HG03139 (cell line): ENCODE measurements at regions not wholly inside any gene's neighbourhood (a gene's known extent, or its start where the extent isn't known, plus 50 kb on each side); places are given as distances from the start of the nearest gene placed in this dataset.

ENCODE experiments used
- ATAC-seq: cut with Tn5 transposase; IDR thresholded peaks from one replicate; pipeline ENCODE4 v1.9.1; 2021; ENCODE audit not compliant: unreplicated experiment

DNA sequence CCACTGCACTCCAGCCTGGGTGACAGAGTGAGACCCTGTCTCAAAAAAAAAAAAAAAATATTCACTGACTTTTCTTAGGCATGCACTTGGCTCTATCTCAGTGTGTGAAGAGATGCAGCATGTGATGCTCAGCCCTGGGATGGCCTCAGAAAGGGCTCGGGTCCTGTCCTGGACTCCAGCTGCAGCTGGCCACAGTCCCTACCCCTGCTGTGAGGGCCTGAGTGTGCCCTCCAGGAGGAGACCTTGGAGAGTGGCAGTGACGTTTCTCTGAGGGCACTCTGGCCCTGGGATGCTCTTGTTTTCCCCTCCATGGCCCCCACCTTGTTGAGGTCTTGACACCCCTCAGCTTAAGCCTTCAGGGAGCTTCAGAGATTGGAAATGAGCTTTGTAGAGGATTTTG, 81.9 kb upstream of the POU3F1 start:
- no peak for ATAC-seq

DNA sequence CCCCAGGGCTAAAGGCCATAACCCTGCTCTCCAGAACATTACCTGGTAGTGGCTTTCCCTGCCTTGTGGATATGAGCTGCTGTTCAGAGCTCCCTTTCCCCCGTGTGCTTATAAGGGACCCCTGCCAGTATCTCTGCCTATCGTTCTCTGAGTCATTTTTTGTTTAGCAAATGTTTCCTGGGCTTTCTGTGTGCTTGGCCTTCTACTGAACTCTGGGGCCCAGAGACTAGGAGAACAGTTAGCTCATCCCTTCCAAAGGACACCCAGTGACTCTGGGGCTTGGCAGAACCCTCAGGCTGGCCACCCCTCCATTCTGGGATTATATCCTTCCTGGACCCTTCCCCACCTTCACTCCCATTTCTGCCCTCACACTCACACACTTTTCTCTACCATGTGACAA, 80.8 kb upstream of the POU3F1 start:
- ATAC-seq: no peak

GRCh38 chr1:38126970-38127369, 80.4 kb upstream of the POU3F1 start:
- no peak for ATAC-seq

DNA sequence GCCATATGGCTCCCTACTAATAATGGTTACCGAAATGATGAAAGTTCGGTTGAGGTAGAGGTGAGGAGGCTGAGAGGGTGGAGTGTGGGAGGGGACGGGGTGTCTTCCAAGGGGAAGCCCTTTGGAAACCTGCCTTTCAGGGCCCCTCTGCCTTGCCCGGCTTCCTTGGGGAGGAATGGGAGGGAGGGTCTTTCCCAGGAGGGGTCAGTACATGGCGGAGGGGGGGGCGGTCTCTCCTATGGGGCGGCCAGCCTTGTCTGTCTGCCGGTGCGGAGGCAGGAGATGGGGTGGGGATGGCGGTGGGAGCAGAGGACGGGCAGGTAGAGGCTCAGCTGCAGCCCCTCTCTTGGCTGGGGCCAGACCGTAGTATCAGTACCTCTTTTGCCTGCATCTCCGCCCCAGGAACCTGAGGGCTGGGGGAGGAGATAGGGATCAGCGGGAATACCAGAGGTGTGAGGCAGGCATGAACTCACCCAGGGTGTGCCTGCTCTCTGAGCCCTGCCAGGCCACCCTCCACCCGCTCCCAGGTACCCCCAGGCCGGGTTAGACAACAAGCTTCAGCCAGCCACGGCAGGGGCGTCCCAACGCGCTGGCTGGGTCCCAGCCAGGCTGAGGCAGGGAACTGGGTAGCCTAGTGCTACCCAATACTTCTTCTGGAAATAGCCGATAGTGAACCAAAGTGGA, 79.4 kb upstream of the POU3F1 start:
- ATAC-seq: no peak

DNA sequence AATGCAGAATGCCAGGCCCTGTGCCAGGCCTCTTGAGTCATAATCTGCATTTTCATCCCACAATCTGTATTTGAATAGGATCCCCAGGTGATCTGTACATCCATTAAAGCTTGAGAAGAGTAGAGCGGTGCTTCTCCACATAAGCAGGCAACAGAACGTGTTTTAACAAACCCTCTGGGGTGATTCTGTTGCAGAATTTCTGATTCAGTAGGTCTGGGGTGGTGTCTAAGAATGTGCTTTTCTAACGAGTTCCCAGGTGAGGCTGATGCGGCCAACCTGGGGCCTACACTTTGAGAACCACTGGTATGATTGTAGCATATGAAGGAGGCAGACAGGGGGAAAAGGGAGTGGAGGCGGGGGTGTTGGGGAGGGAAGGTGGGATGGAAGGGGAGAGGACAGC, 78.4 kb upstream of the POU3F1 start:
- ATAC-seq: no peak

GRCh38 chr1:38123356-38124135, 77.0 kb upstream of the POU3F1 start:
- ATAC-seq: no peak

GRCh38 chr1:38121231-38121680, 74.7 kb upstream of the POU3F1 start:
- no peak for ATAC-seq

DNA sequence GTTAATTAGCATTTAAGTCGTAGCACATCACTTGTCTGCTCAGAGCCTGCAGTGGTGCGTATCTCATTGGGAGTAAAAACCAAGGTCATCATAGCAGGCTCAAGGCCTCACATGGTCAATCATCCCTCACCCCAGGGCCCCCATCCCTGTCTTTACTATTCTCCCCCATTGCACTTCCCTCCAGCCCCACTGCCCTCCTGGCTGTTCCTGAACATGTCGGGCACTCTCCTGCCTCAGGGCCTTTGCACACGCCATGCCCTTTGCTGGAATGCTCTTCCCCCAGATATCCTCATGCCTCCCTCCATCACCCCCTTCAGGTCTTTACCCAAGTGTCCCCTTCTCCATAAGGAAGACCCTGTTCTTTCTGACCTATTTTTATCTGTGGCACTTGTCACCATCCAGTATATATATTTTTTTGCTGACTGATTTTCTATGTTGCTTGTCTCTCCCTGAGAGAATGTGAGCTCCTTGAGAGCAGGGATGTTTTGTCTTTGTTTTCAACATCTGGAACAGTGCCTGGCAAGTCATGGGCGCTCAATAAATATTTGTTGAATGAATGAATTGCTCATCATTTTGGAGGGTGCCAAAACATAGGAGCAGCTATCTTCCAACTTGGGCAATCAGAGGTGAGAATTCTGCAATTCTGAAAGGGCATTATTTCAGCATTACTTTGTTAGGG, 74.1 kb upstream of the POU3F1 start:
- no peak for ATAC-seq

GRCh38 chr1:38118976-38119375, 72.4 kb upstream of the POU3F1 start:
- ATAC-seq: no peak

DNA sequence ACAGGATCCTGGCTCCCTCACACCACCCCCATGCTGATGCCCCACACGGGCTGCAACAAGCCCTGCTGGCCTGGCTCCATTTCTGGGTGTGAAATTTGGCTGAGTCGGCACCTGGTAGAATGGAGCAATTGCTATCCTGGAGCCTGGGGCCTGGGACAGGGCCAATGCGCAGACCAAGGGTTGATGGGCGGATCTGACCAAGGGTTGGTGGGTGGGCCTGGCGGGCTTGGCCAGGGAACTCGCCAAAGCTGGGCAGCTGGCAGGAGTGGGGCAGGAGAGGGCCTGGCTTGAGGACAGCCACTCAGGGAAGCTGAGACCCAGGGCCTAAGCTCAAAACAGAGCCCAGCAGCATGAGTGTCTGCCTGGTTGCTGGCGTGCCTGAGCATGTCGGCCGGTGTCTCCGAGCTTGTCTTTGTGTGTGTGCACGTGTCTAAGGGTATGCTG, 70.9 kb upstream of the POU3F1 start:
- ATAC-seq: no peak

DNA sequence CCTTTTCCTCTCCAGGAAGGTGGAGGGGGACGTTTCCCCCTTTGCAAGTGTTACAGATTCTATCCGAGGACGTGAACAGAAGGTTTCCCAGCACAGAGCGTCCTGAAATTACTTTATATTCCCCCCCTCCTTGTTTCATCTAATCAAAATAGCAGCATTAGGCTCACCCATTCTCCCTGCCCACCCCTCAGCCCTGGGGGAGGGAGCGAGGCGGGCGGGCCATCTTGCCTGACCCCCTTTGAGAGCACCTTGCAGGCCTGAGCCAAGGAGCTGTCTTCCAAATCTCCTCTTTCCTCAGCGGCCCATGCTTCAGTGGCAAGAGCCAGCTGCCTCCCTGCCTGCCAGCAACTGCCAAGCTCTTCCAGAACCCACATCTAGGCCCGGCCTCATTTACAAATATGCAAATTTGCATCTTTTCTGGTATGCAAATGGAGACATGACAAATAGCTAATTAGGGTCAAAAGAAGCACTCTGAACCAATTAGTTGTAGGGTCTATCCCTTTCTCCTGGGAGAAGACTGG, 69.1 kb upstream of the POU3F1 start:
- no peak for ATAC-seq

GRCh38 chr1:38115226-38115625, 68.6 kb upstream of the POU3F1 start:
- no peak for ATAC-seq

- ATAC-seq: no peak
Measured at GRCh38 chr1:38114241-38115026, 67.8 kb upstream of the POU3F1 start.

DNA sequence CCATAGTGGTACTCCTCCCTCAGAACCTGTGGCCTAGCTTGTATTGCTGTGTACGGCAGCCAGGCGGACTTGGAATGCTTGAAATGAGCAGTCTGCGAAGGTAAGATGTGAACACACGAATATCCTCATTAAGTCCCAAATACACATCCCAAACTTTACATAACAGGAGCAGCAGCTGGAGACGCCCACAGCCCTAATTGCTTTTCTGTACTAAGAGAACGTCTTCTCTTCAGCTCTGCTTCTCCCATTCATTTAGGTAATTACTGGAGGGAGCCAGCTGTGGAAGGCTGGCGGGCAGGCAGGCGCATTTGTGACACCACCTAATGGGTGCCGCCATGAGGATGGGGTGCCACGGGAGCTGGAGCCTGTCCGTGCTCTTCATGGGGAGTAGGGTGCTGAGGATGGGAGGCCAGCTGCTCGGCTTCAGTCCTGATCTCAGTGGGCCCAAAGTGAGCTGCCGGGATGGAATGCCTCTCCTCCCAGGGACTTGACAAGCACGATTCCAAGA, 66.6 kb upstream of the POU3F1 start:
- ATAC-seq: no peak

GRCh38 chr1:38111589-38111988, 65.0 kb upstream of the POU3F1 start:
- no peak for ATAC-seq

GRCh38 chr1:38105267-38105666, 58.7 kb upstream of the POU3F1 start:
- ATAC-seq: no peak

DNA sequence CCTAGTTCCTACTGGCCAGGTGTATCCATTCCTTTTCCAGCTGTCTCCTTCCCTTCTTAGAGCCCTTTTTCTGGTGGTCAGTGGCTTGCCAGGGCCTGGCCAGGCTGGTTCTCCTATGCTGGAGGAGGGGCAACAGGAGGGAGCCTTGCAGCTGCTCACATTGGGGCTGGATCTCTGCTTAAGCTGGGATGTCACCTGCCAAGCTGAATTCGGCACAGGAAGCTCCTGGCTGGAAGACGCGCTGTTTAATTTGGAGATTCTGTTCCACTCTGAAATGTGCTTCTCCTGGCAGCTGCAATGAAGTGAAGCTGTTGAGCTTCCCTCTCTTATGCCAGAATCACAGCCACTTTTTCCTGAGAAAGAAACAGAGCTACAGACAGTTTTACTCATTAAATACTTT, 56.0 kb upstream of the POU3F1 start:
- no peak for ATAC-seq

- no peak for ATAC-seq
Measured at GRCh38 chr1:38101037-38101785, 54.6 kb upstream of the POU3F1 start.

DNA sequence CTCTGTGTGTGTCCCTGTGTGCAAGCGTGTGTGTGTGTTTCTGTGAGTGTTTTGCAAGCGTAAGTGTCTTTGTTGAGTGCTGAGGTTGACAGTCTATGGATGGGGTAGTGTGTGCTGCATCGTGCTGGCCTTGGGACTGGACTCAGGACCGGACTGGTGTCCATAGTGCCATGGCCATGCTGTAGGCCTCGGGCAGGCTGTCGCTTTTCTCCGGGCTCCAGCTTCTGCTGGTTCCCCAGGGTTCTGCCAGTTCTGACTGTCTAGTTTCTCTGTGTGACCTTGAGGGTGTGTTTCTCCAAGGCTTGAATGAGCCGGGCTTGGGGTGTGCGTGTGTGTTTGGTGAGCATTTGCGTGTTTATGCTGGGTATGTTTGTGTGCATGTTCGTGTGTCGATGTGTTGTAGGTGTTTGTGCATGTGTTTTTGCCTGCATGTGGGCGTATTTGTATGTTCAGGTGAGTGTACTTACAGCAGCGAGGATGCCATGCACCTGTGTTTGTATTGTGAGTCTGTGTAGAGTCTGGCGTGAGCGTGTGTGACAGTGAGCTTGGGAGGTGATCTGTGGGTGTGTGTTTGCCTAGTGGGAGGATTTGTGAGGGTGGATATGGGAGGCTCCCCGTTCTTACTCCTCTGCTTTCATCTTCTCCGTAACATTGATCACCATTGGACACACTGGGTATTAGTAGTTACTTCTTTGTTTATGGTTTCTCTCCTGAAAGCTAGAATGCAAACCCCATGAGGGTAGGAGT, 51.7 kb upstream of the POU3F1 start:
- no peak for ATAC-seq
